CD4-positive, alpha-beta T cell (primary cell): ENCODE measurements at regions not wholly inside any gene's neighbourhood (a gene's known extent, or its start where the extent isn't known, plus 50 kb on each side); places are given as distances from the start of the nearest gene placed in this dataset.

Experiments used
- ATAC-seq: fragments of 200-7000 bp; cut with Tn5 transposase; one replicate; pipeline ENCODE4 v1.10.0; 2022; ENCODE audit warnings: mild to moderate bottlenecking; ENCODE audit not compliant: poor library complexity
- CTCF ChIA-PET: fragments of 350-600 bp; sonication (Branson Sonifier 250); formaldehyde crosslinking; loops from one replicate; lab custom pipeline; 2021; ENCODE audit warnings: antibody characterized with exemption, inconsistent platforms; lab: Charles Lee
- POLR2A ChIA-PET: fragments of 350-600 bp; sonication (Branson Sonifier 250); formaldehyde crosslinking; loops from one replicate; lab custom pipeline; 2021; ENCODE audit warnings: antibody characterized with exemption, inconsistent platforms; lab: Charles Lee
- DNase-seq, 14 experiments: peaks; one replicate each; pipeline ENCODE4 v3.0.0-alpha.2; 2013 to 2020; ENCODE audit warnings: mixed read lengths in 2 of 14
- H3K27ac ChIP-seq, 2 donors: one replicate each; pipeline versions ENCODE4 v1.5.1 to v1.7.0; 2013; ENCODE audit warnings: low read length in 2 of 2, low read depth in 1 of 2, mild to moderate bottlenecking in 1 of 2
- H3K27me3 ChIP-seq, 2 experiments: 1 replicate in 1 of 2; 2 replicates in 1 of 2; pipeline versions ENCODE4 v1.6.1 to v1.7.0; 2013; ENCODE audit warnings: low read length in 2 of 2, control low read depth in 1 of 2, mild to moderate bottlenecking in 1 of 2, moderate library complexity in 1 of 2; ENCODE audit not compliant: insufficient read depth in 2 of 2, control insufficient read depth in 1 of 2
- H3K36me3 ChIP-seq: one replicate; pipeline ENCODE4 v1.6.1; 2013; ENCODE audit warnings: low read length, control low read depth; ENCODE audit not compliant: insufficient read depth
- H3K4me1 ChIP-seq: one replicate; pipeline ENCODE4 v1.6.1; 2013; ENCODE audit warnings: low read length, control low read depth; ENCODE audit not compliant: insufficient read depth
- H3K4me3 ChIP-seq: one replicate; pipeline ENCODE4 v1.5.1; 2013; ENCODE audit warnings: mild to moderate bottlenecking, low read length, moderate library complexity
- H3K9me3 ChIP-seq, 2 experiments: 1 replicate in 1 of 2; 2 replicates in 1 of 2; pipeline versions ENCODE4 v1.6.1 to v1.7.0; 2013; ENCODE audit warnings: low read length in 2 of 2, mild to moderate bottlenecking in 2 of 2, control low read depth in 1 of 2, moderate library complexity in 1 of 2; ENCODE audit not compliant: control insufficient read depth in 1 of 2, insufficient read depth in 1 of 2
- H3K27ac Mint-ChIP-seq: one replicate; pipeline ENCODE4 v1.8.0; 2020; ENCODE audit warnings: mixed read lengths
- H3K27me3 Mint-ChIP-seq: one replicate; pipeline ENCODE4 v1.8.0; 2021; ENCODE audit warnings: mixed read lengths
- H3K36me3 Mint-ChIP-seq: one replicate; pipeline ENCODE4 v1.8.0; 2021; ENCODE audit warnings: low read depth, mixed read lengths
- H3K4me1 Mint-ChIP-seq: one replicate; pipeline ENCODE4 v1.8.0; 2021; ENCODE audit warnings: low read depth, mixed read lengths
- H3K4me3 Mint-ChIP-seq: one replicate; pipeline ENCODE4 v1.8.0; 2020; ENCODE audit warnings: mild to moderate bottlenecking, mixed read lengths
- H3K9me3 Mint-ChIP-seq: one replicate; pipeline ENCODE4 v1.8.0; 2020; ENCODE audit warnings: mixed read lengths
- CTCF ChIP-seq: fragments of 200-600 bp; IDR thresholded peaks from one replicate; pipeline ENCODE4 v1.8.0; 2022; ENCODE audit warnings: antibody characterized with exemption, mild to moderate bottlenecking
- intact Hi-C, 2 experiments: fragments of 100-400 bp; cut with DNase I in 1 of 2; cut with micrococcal nuclease in 1 of 2; formaldehyde crosslinking; loops; one replicate each; pipeline versions ENCODE4 v1.15.1 to v1.9.0; 2023 to 2025; cut with DNase I, micrococcal nuclease

- H3K27ac Mint-ChIP-seq, result no peak overlapping the region
- DNase-seq (no peak), ATAC-seq (no peak)
- H3K27me3 ChIP-seq, result peaks cover 0 to 3% of the 10 kb centered on the region in 2 experiments
- H3K27me3 Mint-ChIP-seq, result peaks cover 36% of the 10 kb centered on the region
- peaks cover 9% of the 10 kb centered on the region for H3K4me1 Mint-ChIP-seq
- H3K36me3 Mint-ChIP-seq, result no peaks in the 10 kb centered on the region
- H3K27ac ChIP-seq, result no peak overlapping the region
- ChIA-PET POLR2A (no interaction called here), CTCF (interaction anchor here (0.6 kb wide), 1 partner anchor 186 kb away, joined by 3 read pairs; no protein-coding TSS in a partner anchor)
- H3K9me3 Mint-ChIP-seq, result no peaks in the 10 kb centered on the region
- H3K9me3 ChIP-seq, result no peaks in the 10 kb centered on the region
- no peaks in the 10 kb centered on the region for H3K36me3 ChIP-seq
- TF ChIP-seq CTCF, result no peak
- H3K4me3 ChIP-seq, result no peak overlapping the region
- H3K4me3 Mint-ChIP-seq, result no peak overlapping the region
- intact Hi-C loops, result no loop called here
- H3K4me1 ChIP-seq, result peaks cover 5% of the 10 kb centered on the region
Observed at GRCh38 chr11:96459751-96460150, 69.9 kb downstream of the JRKL start.

GRCh38 chr11:96461871-96462270, 72.1 kb downstream of the JRKL start:
- intact Hi-C loops, result no loop called here
- Histone ChIP-seq H3K27me3 (peaks cover 0 to 3% of the 10 kb centered on the region in 2 experiments), H3K9me3 (no peaks in the 10 kb centered on the region), H3K36me3 (no peaks in the 10 kb centered on the region), H3K4me1 (peaks cover 5% of the 10 kb centered on the region), H3K27ac (no peak overlapping the region), H3K4me3 (no peak overlapping the region)
- Mint-ChIP-seq H3K27me3 (peaks cover 19% of the 10 kb centered on the region), H3K36me3 (no peaks in the 10 kb centered on the region), H3K9me3 (no peaks in the 10 kb centered on the region), H3K4me3 (no peak overlapping the region), H3K4me1 (peaks cover 9% of the 10 kb centered on the region), H3K27ac (no peak overlapping the region)
- ChIA-PET POLR2A (no interaction called here), CTCF (no interaction called here)
- no peak for ATAC-seq
- DNase-seq, result no peak
- no peak for TF ChIP-seq CTCF

GRCh38 chr11:96464700-96465307, 75.0 kb downstream of the JRKL start:
- H3K4me3 Mint-ChIP-seq, result no peak overlapping the region
- H3K27ac ChIP-seq, result no peak overlapping the region
- no peak overlapping the region for H3K4me3 ChIP-seq
- ChIA-PET POLR2A (no interaction called here), CTCF (interaction anchor here (0.7 to 1.3 kb wide), 3 partner anchors 89 to 629 kb away, joined by 3 to 4 read pairs (median 4); no protein-coding TSS in a partner anchor)
- no peaks in the 10 kb centered on the region for H3K36me3 ChIP-seq
- TF ChIP-seq CTCF, result peak; percentile 88
- H3K4me1 Mint-ChIP-seq, result peaks cover 9% of the 10 kb centered on the region
- ATAC-seq (peak; percentile 64), DNase-seq (peak in 4 of 14 experiments; percentile 12 to 70 (median 65))
- peaks cover 0 to 3% of the 10 kb centered on the region in 2 experiments for H3K27me3 ChIP-seq
- H3K36me3 Mint-ChIP-seq, result no peaks in the 10 kb centered on the region
- no peaks in the 10 kb centered on the region for H3K9me3 ChIP-seq
- intact Hi-C loops, result no loop called here
- H3K27me3 Mint-ChIP-seq, result peaks cover 7% of the 10 kb centered on the region
- H3K9me3 Mint-ChIP-seq, result no peaks in the 10 kb centered on the region
- H3K4me1 ChIP-seq, result peaks cover 5% of the 10 kb centered on the region
- H3K27ac Mint-ChIP-seq, result no peak overlapping the region
